ENCODE measurements at regions not wholly inside any gene's neighbourhood (a gene's known extent, or its start where the extent isn't known, plus 50 kb on each side); places are given as distances from the start of the nearest gene placed in this dataset.

- no peak for DNase-seq (ENCODE audit: low read depth)
- H3K4me3 ChIP-seq (ENCODE audit: low read depth, low read length), result no peak overlapping the region
- TF ChIP-seq CTCF (conservative IDR thresholded peaks at IDR 0.05; ENCODE audit: low read depth, low read length), result no peak
These were observed 268.8 kb upstream of the NR5A2 start for GRCh38 chr1:199758626-199759255.

GRCh38 chr1:199759268-199759730 is 268.2 kb upstream of the NR5A2 start:
- DNase-seq (ENCODE audit: low read depth), result peak; percentile 44
- TF ChIP-seq CTCF (conservative IDR thresholded peaks at IDR 0.05; ENCODE audit: low read depth, low read length), result no peak
- no peak overlapping the region for H3K4me3 ChIP-seq (ENCODE audit: low read depth, low read length)

GRCh38 chr1:199762572-199762971 is 264.9 kb upstream of the NR5A2 start:
- no peak for TF ChIP-seq CTCF (conservative IDR thresholded peaks at IDR 0.05; ENCODE audit: low read depth, low read length)
- no peak overlapping the region for H3K4me3 ChIP-seq (ENCODE audit: low read depth, low read length)
- no peak for DNase-seq (ENCODE audit: low read depth)

- H3K4me3 ChIP-seq (ENCODE audit: low read depth, low read length), result no peak overlapping the region
- DNase-seq (ENCODE audit: low read depth), result no peak
- no peak for TF ChIP-seq CTCF (conservative IDR thresholded peaks at IDR 0.05; ENCODE audit: low read depth, low read length)
These were observed 261.2 kb upstream of the NR5A2 start for GRCh38 chr1:199766218-199766792.

- TF ChIP-seq CTCF (conservative IDR thresholded peaks at IDR 0.05; ENCODE audit: low read depth, low read length), result no peak
- DNase-seq (ENCODE audit: low read depth), result no peak
- H3K4me3 ChIP-seq (ENCODE audit: low read depth, low read length), result no peak overlapping the region
These were observed 259.8 kb upstream of the NR5A2 start for GRCh38 chr1:199767700-199768099.

GRCh38 chr1:199774433-199775089 is 252.9 kb upstream of the NR5A2 start:
- TF ChIP-seq CTCF (conservative IDR thresholded peaks at IDR 0.05; ENCODE audit: low read depth, low read length), result no peak
- peak; percentile 26 for DNase-seq (ENCODE audit: low read depth)
- H3K4me3 ChIP-seq (ENCODE audit: low read depth, low read length), result no peak overlapping the region

Data from epithelial cell of proximal tubule (primary cell).